Stimulated activated CD4-positive, alpha-beta T cell treated with anti-CD3 and anti-CD28 coated beads, Interleukin-12 subunit alpha, Interleukin-12 subunit beta, amount 100 ng/mL, for 4 hours (primary cell): ENCODE measurements at regions not wholly inside any gene's neighbourhood (a gene's known extent, or its start where the extent isn't known, plus 50 kb on each side); places are given as distances from the start of the nearest gene placed in this dataset.
"Not testable (repeated sequence)": the region's sequence is repeated elsewhere in the genome, so short reads cannot be mapped to it uniquely, and the experiment has no call there.

Experiments used
- DNase-seq: peaks from one replicate; pipeline ENCODE4 v3.0.0-alpha.2; 2020

GRCh38 chr1:242613266-242613815 is 88.8 kb upstream of the PLD5 start:
- DNase-seq, result no peak

- no peak for DNase-seq
These were observed 85.7 kb upstream of the PLD5 start for GRCh38 chr1:242610209-242610608.

- DNase-seq, result no peak
These were observed 81.0 kb upstream of the PLD5 start for GRCh38 chr1:242605521-242605920.

- no peak for DNase-seq
These were observed 77.5 kb upstream of the PLD5 start for GRCh38 chr1:242602001-242602400.

- DNase-seq, result not testable (repeated sequence)
These were observed 69.3 kb upstream of the PLD5 start for GRCh38 chr1:242593756-242594155.

- DNase-seq, result no peak
These were observed 61.8 kb upstream of the PLD5 start for GRCh38 chr1:242586360-242586680.

GRCh38 chr1:242585616-242586359 is 61.3 kb upstream of the PLD5 start:
- no peak for DNase-seq

- no peak for DNase-seq
These were observed 58.2 kb upstream of the PLD5 start for GRCh38 chr1:242582669-242583068.

- no peak for DNase-seq
These were observed 55.2 kb upstream of the PLD5 start for GRCh38 chr1:242579528-242580235.
